ENCODE measurements at regions not wholly inside any gene's neighbourhood (a gene's known extent, or its start where the extent isn't known, plus 50 kb on each side); places are given as distances from the start of the nearest gene placed in this dataset.
"Not testable (repeated sequence)": the region's sequence is repeated elsewhere in the genome, so short reads cannot be mapped to it uniquely, and the experiment has no call there.

GRCh38 chr6:60818072-60818471 is 1468.0 kb downstream of the KHDRBS2 start:
- H4K91ac ChIP-seq (ENCODE audit: low read depth, low read length, poor library complexity); H3K79me1 ChIP-seq (ENCODE audit: low read depth, low read length); H2BK120ac ChIP-seq (ENCODE audit: low read depth, low read length); H3K9ac ChIP-seq (ENCODE audit: low read depth, low read length, poor library complexity); H3K18ac ChIP-seq (ENCODE audit: low read length); H3K36me3 ChIP-seq (replicated peaks in 1 of 2; ENCODE audit: control insufficient read depth in 2 of 2, insufficient read depth in 2 of 2, low read length in 2 of 2); H3K4me1 ChIP-seq (ENCODE audit: control insufficient read depth in 2 of 2, insufficient read depth in 1 of 2, low read depth in 1 of 2, low read length in 2 of 2); H3K4me2 ChIP-seq (ENCODE audit: insufficient read depth, low read length, poor library complexity, severe bottlenecking); H3K4ac ChIP-seq (ENCODE audit: low read length); H3K14ac ChIP-seq (ENCODE audit: low read length); H3K9me3 ChIP-seq (replicated peaks in 1 of 2; ENCODE audit: control insufficient read depth in 2 of 2, insufficient read depth in 1 of 2, low read depth in 1 of 2, low read length in 2 of 2); H2BK15ac ChIP-seq (ENCODE audit: low read length); H3K23ac ChIP-seq (ENCODE audit: low read depth, low read length, poor library complexity); H2BK12ac ChIP-seq (ENCODE audit: low read length); H2BK5ac ChIP-seq (ENCODE audit: low read length); H2AK5ac ChIP-seq (ENCODE audit: low read depth, low read length); H2AFZ ChIP-seq (ENCODE audit: low read length); DNase-seq (ENCODE audit: low spot score); H4K8ac ChIP-seq (ENCODE audit: low read depth, low read length); H3K27ac ChIP-seq (replicated peaks; ENCODE audit: low read length); H3K4me3 ChIP-seq (ENCODE audit: low read length in 2 of 2); H3K27me3 ChIP-seq (ENCODE audit: control insufficient read depth in 3 of 3, insufficient read depth in 3 of 3, low read depth in 1 of 3, low read length in 3 of 3): not testable (repeated sequence)
- WGBS, 2 donors (ENCODE audit: extremely low coverage in 2 of 2, insufficient read length in 2 of 2, insufficient replicate concordance in 1 of 2) = no CpG with 5 or more reads among the region's 2 CpGs

GRCh38 chr6:60814784-60815183 is 1471.2 kb downstream of the KHDRBS2 start:
- H3K18ac ChIP-seq (ENCODE audit: low read length); H4K91ac ChIP-seq (ENCODE audit: low read depth, low read length, poor library complexity); H3K4me3 ChIP-seq (ENCODE audit: low read length in 2 of 2); H3K4me2 ChIP-seq (ENCODE audit: insufficient read depth, low read length, poor library complexity, severe bottlenecking); H2AFZ ChIP-seq (ENCODE audit: low read length); H2BK15ac ChIP-seq (ENCODE audit: low read length); H3K27me3 ChIP-seq (ENCODE audit: control insufficient read depth in 3 of 3, insufficient read depth in 3 of 3, low read depth in 1 of 3, low read length in 3 of 3); H3K4ac ChIP-seq (ENCODE audit: low read length); H2BK5ac ChIP-seq (ENCODE audit: low read length); H3K4me1 ChIP-seq (ENCODE audit: control insufficient read depth in 2 of 2, insufficient read depth in 1 of 2, low read depth in 1 of 2, low read length in 2 of 2); H3K9ac ChIP-seq (ENCODE audit: low read depth, low read length, poor library complexity); H3K79me1 ChIP-seq (ENCODE audit: low read depth, low read length); H3K9me3 ChIP-seq (replicated peaks in 1 of 2; ENCODE audit: control insufficient read depth in 2 of 2, insufficient read depth in 1 of 2, low read depth in 1 of 2, low read length in 2 of 2); H3K23ac ChIP-seq (ENCODE audit: low read depth, low read length, poor library complexity); H4K8ac ChIP-seq (ENCODE audit: low read depth, low read length); H2BK12ac ChIP-seq (ENCODE audit: low read length); H3K36me3 ChIP-seq (replicated peaks in 1 of 2; ENCODE audit: control insufficient read depth in 2 of 2, insufficient read depth in 2 of 2, low read length in 2 of 2); H3K27ac ChIP-seq (replicated peaks; ENCODE audit: low read length); H2AK5ac ChIP-seq (ENCODE audit: low read depth, low read length); H2BK120ac ChIP-seq (ENCODE audit: low read depth, low read length); DNase-seq (ENCODE audit: low spot score); H3K14ac ChIP-seq (ENCODE audit: low read length): not testable (repeated sequence)
- no CpG with 5 or more reads among the region's 1 CpG for WGBS, 2 donors (ENCODE audit: extremely low coverage in 2 of 2, insufficient read length in 2 of 2, insufficient replicate concordance in 1 of 2)

- not testable (repeated sequence) for H3K36me3 ChIP-seq (replicated peaks in 1 of 2; ENCODE audit: control insufficient read depth in 2 of 2, insufficient read depth in 2 of 2, low read length in 2 of 2); H4K8ac ChIP-seq (ENCODE audit: low read depth, low read length); H2BK5ac ChIP-seq (ENCODE audit: low read length); H3K18ac ChIP-seq (ENCODE audit: low read length); H3K79me1 ChIP-seq (ENCODE audit: low read depth, low read length); H3K14ac ChIP-seq (ENCODE audit: low read length); H3K27me3 ChIP-seq (ENCODE audit: control insufficient read depth in 3 of 3, insufficient read depth in 3 of 3, low read depth in 1 of 3, low read length in 3 of 3); H3K9me3 ChIP-seq (replicated peaks in 1 of 2; ENCODE audit: control insufficient read depth in 2 of 2, insufficient read depth in 1 of 2, low read depth in 1 of 2, low read length in 2 of 2); H2BK15ac ChIP-seq (ENCODE audit: low read length); H3K4me1 ChIP-seq (ENCODE audit: control insufficient read depth in 2 of 2, insufficient read depth in 1 of 2, low read depth in 1 of 2, low read length in 2 of 2); H3K4me3 ChIP-seq (ENCODE audit: low read length in 2 of 2); H3K4ac ChIP-seq (ENCODE audit: low read length); H4K91ac ChIP-seq (ENCODE audit: low read depth, low read length, poor library complexity); H3K23ac ChIP-seq (ENCODE audit: low read depth, low read length, poor library complexity); H2BK12ac ChIP-seq (ENCODE audit: low read length); H3K9ac ChIP-seq (ENCODE audit: low read depth, low read length, poor library complexity); H3K27ac ChIP-seq (replicated peaks; ENCODE audit: low read length); H2BK120ac ChIP-seq (ENCODE audit: low read depth, low read length); H2AK5ac ChIP-seq (ENCODE audit: low read depth, low read length); DNase-seq (ENCODE audit: low spot score); H3K4me2 ChIP-seq (ENCODE audit: insufficient read depth, low read length, poor library complexity, severe bottlenecking)
- WGBS, 2 donors (ENCODE audit: extremely low coverage in 2 of 2, insufficient read length in 2 of 2, insufficient replicate concordance in 1 of 2) = no CpG with 5 or more reads among the region's 4 CpGs
- H2AFZ ChIP-seq (ENCODE audit: low read length) = peak overlapping the region; percentile 49
Measured at GRCh38 chr6:60813897-60814596, 1472.0 kb downstream of the KHDRBS2 start.

DNA sequence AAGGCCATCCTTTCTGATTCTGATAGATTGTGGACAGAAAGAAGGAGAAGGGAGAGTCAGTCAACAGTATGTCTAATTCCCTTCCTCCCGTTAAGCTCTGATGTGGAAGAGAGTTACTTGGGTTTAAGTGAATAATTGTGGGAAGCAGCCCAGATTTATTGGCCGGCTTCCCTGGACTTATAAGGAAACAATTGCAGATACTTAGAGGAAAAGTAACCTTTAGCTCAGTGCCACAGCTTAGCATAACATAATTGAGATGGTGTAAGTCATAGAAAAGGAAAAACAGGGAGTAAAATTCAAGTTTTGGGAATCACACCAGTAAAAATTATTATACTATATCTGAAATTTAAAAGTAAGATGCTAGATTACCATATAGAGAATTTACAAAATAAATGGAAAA is 1475.8 kb downstream of the KHDRBS2 start:
- not testable (repeated sequence) for H4K8ac ChIP-seq (ENCODE audit: low read depth, low read length); H2BK5ac ChIP-seq (ENCODE audit: low read length); H3K79me1 ChIP-seq (ENCODE audit: low read depth, low read length); H3K18ac ChIP-seq (ENCODE audit: low read length); H3K4me2 ChIP-seq (ENCODE audit: insufficient read depth, low read length, poor library complexity, severe bottlenecking); H3K27ac ChIP-seq (replicated peaks; ENCODE audit: low read length); H3K4me1 ChIP-seq (ENCODE audit: control insufficient read depth in 2 of 2, insufficient read depth in 1 of 2, low read depth in 1 of 2, low read length in 2 of 2); H3K23ac ChIP-seq (ENCODE audit: low read depth, low read length, poor library complexity); H4K91ac ChIP-seq (ENCODE audit: low read depth, low read length, poor library complexity); H2AFZ ChIP-seq (ENCODE audit: low read length); H3K9ac ChIP-seq (ENCODE audit: low read depth, low read length, poor library complexity); H3K9me3 ChIP-seq (replicated peaks in 1 of 2; ENCODE audit: control insufficient read depth in 2 of 2, insufficient read depth in 1 of 2, low read depth in 1 of 2, low read length in 2 of 2); H2BK120ac ChIP-seq (ENCODE audit: low read depth, low read length); H2BK12ac ChIP-seq (ENCODE audit: low read length); H3K4me3 ChIP-seq (ENCODE audit: low read length in 2 of 2); H3K36me3 ChIP-seq (replicated peaks in 1 of 2; ENCODE audit: control insufficient read depth in 2 of 2, insufficient read depth in 2 of 2, low read length in 2 of 2); H3K27me3 ChIP-seq (ENCODE audit: control insufficient read depth in 3 of 3, insufficient read depth in 3 of 3, low read depth in 1 of 3, low read length in 3 of 3); DNase-seq (ENCODE audit: low spot score); H3K14ac ChIP-seq (ENCODE audit: low read length); H3K4ac ChIP-seq (ENCODE audit: low read length); H2AK5ac ChIP-seq (ENCODE audit: low read depth, low read length); H2BK15ac ChIP-seq (ENCODE audit: low read length)
- WGBS, 2 donors (ENCODE audit: extremely low coverage in 2 of 2, insufficient read length in 2 of 2, insufficient replicate concordance in 1 of 2) = no CpG with 5 or more reads among the region's 2 CpGs

Data from neuronal stem cell (in vitro differentiated cells).